IMR-90 (cell line): ENCODE measurements at regions not wholly inside any gene's neighbourhood (a gene's known extent, or its start where the extent isn't known, plus 50 kb on each side); places are given as distances from the start of the nearest gene placed in this dataset.
A peak's percentile ranks its signal among the peaks of the same experiment; 100 is the strongest.

Experiments used
- ATAC-seq: fragments of 200-7000 bp; cut with Tn5 transposase; 2 replicates; pipeline ENCODE4 v1.9.1; 2020; ENCODE audit warnings: low read depth, mild to moderate bottlenecking, moderate library complexity
- BruUV-seq: library from RNA; stranded (reverse); fragments of 400-500 nt; replicated peaks from 2 replicates; lab custom pipeline; 2021; lab: Mats Ljungman, UMichigan
- CTCF ChIA-PET: fragments of 300-600 bp; formaldehyde crosslinking; extraction: SDS; loops from one replicate; lab custom pipeline; 2021; ENCODE audit warnings: antibody characterized with exemption; lab: Yijun Ruan, JAX
- POLR2A ChIA-PET: fragments of 300-600 bp; sonication (Branson Sonifier 250); formaldehyde crosslinking; loops from one replicate; lab custom pipeline; 2022; ENCODE audit warnings: antibody characterized with exemption; ENCODE audit not compliant: unreplicated experiment; lab: Charles Lee
- DNase-seq: peaks from one replicate; pipeline ENCODE4 v3.0.0; 2013
- H2AFZ ChIP-seq: replicated peaks from 2 replicates; pipeline ENCODE3; 2013; ENCODE audit warnings: low read length, mild to moderate bottlenecking; ENCODE audit not compliant: poor library complexity
- H2AK5ac ChIP-seq: 2 replicates; pipeline ENCODE4 v1.6.1; 2013; ENCODE audit warnings: low read depth, low read length, inconsistent platforms
- H2AK9ac ChIP-seq: replicated peaks from 2 replicates; pipeline ENCODE3; 2013; ENCODE audit warnings: mild to moderate bottlenecking, low read depth, low read length, moderate library complexity; ENCODE audit not compliant: poor library complexity
- H2BK120ac ChIP-seq: 2 replicates; pipeline ENCODE4 v1.6.1; 2013; ENCODE audit warnings: low read depth, low read length, inconsistent platforms
- H2BK15ac ChIP-seq: 3 replicates; pipeline ENCODE4 v1.6.1; 2013; ENCODE audit warnings: low read depth, low read length, inconsistent platforms
- H2BK20ac ChIP-seq: 2 replicates; pipeline ENCODE4 v1.6.1; 2013; ENCODE audit warnings: low read depth, mild to moderate bottlenecking, inconsistent platforms, low read length, moderate library complexity
- H2BK5ac ChIP-seq: 2 replicates; pipeline ENCODE4 v1.6.1; 2013; ENCODE audit warnings: mild to moderate bottlenecking, low read depth, low read length, inconsistent platforms; ENCODE audit not compliant: poor library complexity, severe bottlenecking
- H3K14ac ChIP-seq: replicated peaks from 2 replicates; pipeline ENCODE4 v1.6.1; 2013; ENCODE audit warnings: low read depth, low read length, inconsistent platforms
- H3K18ac ChIP-seq: 2 replicates; pipeline ENCODE4 v1.6.1; 2013; ENCODE audit warnings: low read depth, low read length, control low read depth
- H3K23ac ChIP-seq: 2 replicates; pipeline ENCODE4 v1.6.1; 2013; ENCODE audit warnings: low read depth, low read length, inconsistent platforms
- H3K27ac ChIP-seq: 2 replicates; pipeline ENCODE4 v1.5.1; 2013; ENCODE audit warnings: mild to moderate bottlenecking, control low read depth, low read length; ENCODE audit not compliant: insufficient read depth
- H3K27me3 ChIP-seq: 2 replicates; pipeline ENCODE4 v1.6.1; 2013; ENCODE audit warnings: low read length; ENCODE audit not compliant: control insufficient read depth, insufficient read depth
- H3K36me3 ChIP-seq: 2 replicates; pipeline ENCODE4 v1.6.1; 2013; ENCODE audit warnings: low read length, mixed read lengths; ENCODE audit not compliant: control insufficient read depth, insufficient read depth
- H3K4ac ChIP-seq: 2 replicates; pipeline ENCODE4 v1.6.1; 2013; ENCODE audit warnings: low read depth, low read length, inconsistent platforms
- H3K4me1 ChIP-seq: 2 replicates; pipeline ENCODE4 v1.6.1; 2013; ENCODE audit warnings: low read length, mixed read lengths; ENCODE audit not compliant: control insufficient read depth, insufficient read depth
- H3K4me2 ChIP-seq: 2 replicates; pipeline ENCODE4 v1.6.1; 2013; ENCODE audit warnings: low read depth, mild to moderate bottlenecking, control low read depth, low read length, moderate library complexity
- H3K4me3 ChIP-seq: 2 replicates; pipeline ENCODE4 v1.5.1; 2013; ENCODE audit warnings: low read depth, mild to moderate bottlenecking, control low read depth, low read length, moderate library complexity; ENCODE audit not compliant: insufficient read depth
- H3K56ac ChIP-seq: 2 replicates; pipeline ENCODE4 v1.6.1; 2013; ENCODE audit warnings: low read length, inconsistent platforms; ENCODE audit not compliant: insufficient read depth; ENCODE audit errors: extremely low read depth
- H3K79me1 ChIP-seq, 2 experiments: 2 replicates each; pipeline ENCODE4 v1.6.1; 2013; ENCODE audit warnings: low read length in 2 of 2, inconsistent platforms in 1 of 2, low read depth in 1 of 2
- H3K9ac ChIP-seq: 2 replicates; pipeline ENCODE4 v1.6.1; 2013; ENCODE audit warnings: low read depth, low read length, control low read depth
- H3K9me1 ChIP-seq: 2 replicates; pipeline ENCODE4 v1.6.1; 2013; ENCODE audit warnings: low read length, inconsistent platforms; ENCODE audit not compliant: insufficient read depth
- H3K9me3 ChIP-seq: 2 replicates; pipeline ENCODE4 v1.6.1; 2013; ENCODE audit warnings: low read length; ENCODE audit not compliant: control insufficient read depth, insufficient read depth
- H4K20me1 ChIP-seq: 2 replicates; pipeline ENCODE4 v1.6.1; 2013; ENCODE audit warnings: low read length, inconsistent platforms; ENCODE audit not compliant: insufficient read depth
- H4K5ac ChIP-seq: 2 replicates; pipeline ENCODE4 v1.6.1; 2013; ENCODE audit warnings: mild to moderate bottlenecking, low read depth, low read length, control low read depth
- H4K8ac ChIP-seq, 2 experiments: 2 replicates each; pipeline ENCODE4 v1.6.1; 2013; ENCODE audit warnings: low read depth in 2 of 2, low read length in 2 of 2, control low read depth in 1 of 2, inconsistent platforms in 1 of 2
- H4K91ac ChIP-seq: 2 replicates; pipeline ENCODE4 v1.6.1; 2013; ENCODE audit warnings: low read depth, low read length, inconsistent platforms; ENCODE audit not compliant: insufficient read depth
- BHLHE40 ChIP-seq: fragments of 150-350 bp; IDR thresholded peaks from 2 replicates; pipeline ENCODE4 v1.6.1; 2016; ENCODE audit warnings: mild to moderate bottlenecking, low read depth, low read length
- POLR2A ChIP-seq: IDR thresholded peaks from 2 replicates; pipeline ENCODE4 v1.6.1; 2012; ENCODE audit warnings: mild to moderate bottlenecking, low read depth, low read length
- WGBS, 2 experiments: methylation state at CpG; one replicate each; pipeline versions ENCODE4 v1.1.5 to v1.1.7; 2013; ENCODE audit warnings: missing lambda C conversion rate in 2 of 2; ENCODE audit not compliant: insufficient read length in 1 of 2; ENCODE audit errors: extremely low coverage in 2 of 2; 5-methylcytosine and 5-hydroxymethylcytosine counted together
- dilution Hi-C: fragments of 300-500 bp; cut with HindIII; formaldehyde crosslinking; loops from one replicate; pipeline ENCODE4 v1.14.3; 2018; ENCODE audit warnings: low sequenced_read_pairs; ENCODE audit not compliant: unreplicated experiment
- in situ Hi-C: fragments of 300-500 bp; cut with MboI; formaldehyde crosslinking; loops from 3 replicates; pipeline ENCODE4 v1.14.3; 2019; ENCODE audit warnings: low sequenced_read_pairs, inconsistent platforms, mixed read lengths
- intact Hi-C: fragments of 100-400 bp; cut with micrococcal nuclease; formaldehyde crosslinking; loops from 2 replicates; pipeline ENCODE4 v1.10.0; 2022

DNA sequence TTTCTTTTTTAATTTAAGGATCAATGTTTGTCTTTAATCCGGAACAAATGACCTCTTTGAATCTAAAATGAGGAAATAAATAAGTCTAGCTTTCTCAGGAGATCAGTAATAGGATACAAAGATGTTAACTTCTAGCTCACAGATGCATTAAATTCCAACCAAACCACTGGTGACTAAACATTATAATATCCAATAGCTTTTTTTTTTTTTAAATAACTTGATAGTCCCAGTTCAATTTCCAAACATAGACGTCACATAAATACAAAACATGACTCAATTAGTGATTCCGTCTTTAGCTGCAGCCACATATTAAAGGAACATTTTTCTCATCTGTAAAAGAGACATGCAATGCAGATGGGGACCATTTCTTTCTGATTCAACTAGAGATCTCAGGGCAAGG is 390.5 kb upstream of the PCDH9 start:
- H2BK120ac ChIP-seq = no peak overlapping the region
- H3K4me1 ChIP-seq = peaks cover 2% of the 10 kb centered on the region; the same call in 1 of the 2 replicates
- no peaks in the 10 kb centered on the region for H3K27me3 ChIP-seq
- H3K9me1 ChIP-seq = no peaks in the 10 kb centered on the region
- no peak overlapping the region for H4K8ac ChIP-seq
- CTCF ChIA-PET = interaction anchor here (0.6 kb wide), 2 partner anchors 12 to 24 kb away, joined by 3 to 4 read pairs; no protein-coding TSS in a partner anchor
- peak; percentile 86 for DNase-seq
- H2BK5ac ChIP-seq = no peak overlapping the region
- H3K56ac ChIP-seq = no peak overlapping the region
- no peak overlapping the region for H4K91ac ChIP-seq
- H2AK9ac ChIP-seq = no peak overlapping the region
- no peak overlapping the region for H2BK20ac ChIP-seq
- intact Hi-C loops (loop anchor here (2.0 kb wide), 1 partner anchor 66 kb away; no protein-coding TSS in a partner anchor), in situ Hi-C loops (no loop called here), dilution Hi-C loops (no loop called here)
- H4K20me1 ChIP-seq = no peaks in the 10 kb centered on the region
- H3K4me3 ChIP-seq = no peak overlapping the region
- no peak overlapping the region for H3K23ac ChIP-seq
- no peak overlapping the region for H3K9ac ChIP-seq
- no peaks in the 10 kb centered on the region for H3K79me1 ChIP-seq
- TF ChIP-seq POLR2A (no peak), BHLHE40 (peak; percentile 91)
- no peaks in the 10 kb centered on the region for H3K9me3 ChIP-seq
- H2AK5ac ChIP-seq = no peak overlapping the region
- H3K18ac ChIP-seq = peak overlapping the region; percentile 64; the same call in 1 of the 2 replicates
- H3K14ac ChIP-seq = no peak overlapping the region
- POLR2A ChIA-PET = no interaction called here
- H3K4ac ChIP-seq = no peak overlapping the region
- no TSS peak for BruUV-seq
- no peak overlapping the region for H4K5ac ChIP-seq
- 0% methylated on average over 1 of the region's 3 CpGs; no CpG with 5 or more reads in 1 of the 2 experiments for WGBS, 2 experiments
- H3K4me2 ChIP-seq = peak overlapping the region; percentile 92
- peak; percentile 66 for ATAC-seq
- no peaks in the 10 kb centered on the region for H3K36me3 ChIP-seq
- peak overlapping the region; percentile 23; the same call in 1 of the 2 replicates for H3K27ac ChIP-seq
- no peak overlapping the region for H2AFZ ChIP-seq
- H2BK15ac ChIP-seq = no peak overlapping the region
